ENCODE measurements at regions not wholly inside any gene's neighbourhood (a gene's known extent, or its start where the extent isn't known, plus 50 kb on each side); places are given as distances from the start of the nearest gene placed in this dataset.

- no peak for TF ChIP-seq POLR2AphosphoS5 (IDR thresholded peaks at IDR 0.05; ENCODE audit: low read depth)
- TF ChIP-seq CTCF (IDR thresholded peaks at IDR 0.05; ENCODE audit: insufficient read depth, low read length), result no peak
- TF ChIP-seq REST (IDR thresholded peaks at IDR 0.05; ENCODE audit: insufficient replicate concordance, low read depth), result no peak
These were observed 102.1 kb upstream of the FNDC3A start for GRCh38 chr13:48873587-48873986.

Data from HL-60 (cell line).